IPS DF 19.7 (cell line): ENCODE measurements at regions not wholly inside any gene's neighbourhood (a gene's known extent, or its start where the extent isn't known, plus 50 kb on each side); places are given as distances from the start of the nearest gene placed in this dataset.
"Not testable (repeated sequence)": the region's sequence is repeated elsewhere in the genome, so short reads cannot be mapped to it uniquely, and the experiment has no call there.

Source experiments
- DNase-seq: peaks from one replicate; pipeline ENCODE4 v3.0.0-alpha.2; 2013; ENCODE audit warnings: low read depth, low spot score

DNA sequence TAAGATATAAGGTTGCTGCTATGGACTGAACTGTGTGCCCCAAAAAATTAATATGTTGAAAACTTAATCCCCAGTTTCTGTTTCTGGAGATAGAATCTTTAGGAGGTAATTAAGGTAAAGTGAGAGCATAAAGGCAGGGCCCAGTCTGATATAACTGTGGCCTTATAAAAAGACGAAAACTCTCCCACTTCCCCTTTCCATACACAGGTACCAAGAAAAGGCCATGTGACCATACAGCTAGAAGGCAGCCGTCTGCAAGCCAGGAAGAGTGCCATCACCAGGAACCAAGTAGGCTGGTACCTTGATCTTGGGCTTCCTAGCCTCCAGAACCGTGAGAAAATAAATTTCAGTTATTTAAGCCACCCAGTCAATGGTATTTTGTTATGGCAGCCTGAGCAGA is 550.3 kb downstream of the SMARCA1 start:
- DNase-seq, result no peak

DNA sequence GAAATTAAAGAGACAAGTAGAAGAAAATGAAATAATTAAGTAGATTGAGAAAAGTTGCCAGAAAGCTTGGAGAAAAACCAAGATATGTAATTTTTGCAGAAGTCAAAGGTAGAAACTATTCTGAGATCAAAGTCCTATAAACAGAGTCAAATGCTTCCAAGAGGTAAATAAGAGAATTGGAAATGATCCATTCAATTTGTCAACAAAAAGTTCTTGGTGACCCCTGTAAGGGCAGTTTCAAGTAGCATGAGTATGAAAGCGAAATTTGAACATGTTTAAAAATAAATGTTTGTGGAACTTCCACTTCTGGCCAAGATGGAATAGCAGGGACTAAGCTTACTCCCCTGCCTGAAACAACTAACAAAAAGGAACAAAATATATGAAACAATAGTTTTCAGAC is 562.0 kb downstream of the SMARCA1 start:
- no peak for DNase-seq

DNA sequence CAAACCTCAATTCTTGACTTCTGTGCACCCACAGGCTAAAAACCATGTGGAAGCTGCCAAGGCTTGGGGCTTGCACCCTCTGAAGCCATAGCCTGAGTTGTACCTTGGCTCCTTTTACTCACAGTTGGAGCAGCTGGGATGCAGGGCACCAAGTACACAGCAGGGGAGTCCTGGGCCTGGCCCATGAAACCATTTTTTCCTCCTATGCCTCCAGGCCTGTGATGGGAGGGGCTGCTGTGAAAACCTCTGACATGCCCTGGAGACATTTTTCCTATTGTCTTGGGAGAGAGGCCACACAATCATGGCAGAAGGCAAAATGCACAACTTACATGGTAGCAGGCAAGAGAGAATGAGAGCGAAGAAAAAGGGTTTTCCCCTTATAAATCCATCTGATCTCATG is 568.6 kb downstream of the SMARCA1 start:
- not testable (repeated sequence) for DNase-seq

DNA sequence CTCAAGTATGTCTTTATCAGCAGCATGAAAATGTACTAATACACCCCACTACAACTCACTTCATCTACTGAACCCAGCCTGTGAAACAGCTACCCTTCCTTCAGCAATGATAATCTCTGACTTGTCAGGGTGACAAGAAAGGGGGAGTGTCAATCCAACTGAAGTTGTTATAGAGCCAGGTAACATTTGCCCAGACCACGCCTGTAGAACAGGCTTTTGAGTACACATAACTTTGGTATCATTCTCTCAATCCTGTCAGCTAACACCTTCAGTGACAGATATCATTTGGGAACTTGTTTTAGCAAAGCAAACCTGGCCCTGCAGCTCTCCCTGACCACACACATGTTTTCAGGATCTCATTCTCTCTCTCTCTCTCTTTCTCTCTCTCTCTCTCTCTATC is 592.2 kb downstream of the SMARCA1 start:
- DNase-seq, result no peak

DNA sequence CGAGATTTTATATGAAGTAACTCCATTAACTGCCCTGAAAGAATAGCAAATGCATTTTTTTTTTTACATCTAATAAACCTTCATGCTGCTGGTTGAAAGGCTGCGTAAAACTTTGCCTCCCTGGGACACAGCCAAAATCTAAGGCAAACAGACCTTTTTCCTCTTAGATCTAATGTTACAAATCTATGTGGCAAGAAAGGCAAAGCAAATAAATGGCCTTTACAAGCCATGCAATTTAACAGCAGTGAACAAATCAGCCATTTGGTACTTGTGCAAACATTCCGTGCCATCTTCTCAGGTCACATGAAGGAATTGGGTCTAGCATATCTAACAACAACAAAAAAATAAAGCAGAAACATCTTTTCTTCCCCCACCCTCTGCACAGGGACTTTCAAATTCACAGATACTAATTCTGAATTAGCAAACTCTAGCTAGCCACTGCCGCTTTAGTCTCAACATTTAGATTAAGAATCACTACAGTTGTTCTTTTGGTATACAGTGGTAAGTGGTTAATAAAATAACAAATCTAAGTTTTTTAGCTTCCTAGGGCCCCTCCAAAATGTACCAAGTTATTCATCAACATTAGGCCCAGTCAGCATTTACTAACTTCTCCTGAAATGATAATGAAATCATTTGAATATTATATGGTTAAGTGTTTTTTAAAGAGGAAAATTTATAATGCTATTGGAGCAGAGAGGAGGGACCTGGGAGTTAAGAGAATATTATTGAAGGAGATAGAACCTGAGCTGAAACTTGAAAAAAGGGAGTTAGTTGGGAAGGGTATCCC is 593.8 kb downstream of the SMARCA1 start:
- DNase-seq, result no peak

DNA sequence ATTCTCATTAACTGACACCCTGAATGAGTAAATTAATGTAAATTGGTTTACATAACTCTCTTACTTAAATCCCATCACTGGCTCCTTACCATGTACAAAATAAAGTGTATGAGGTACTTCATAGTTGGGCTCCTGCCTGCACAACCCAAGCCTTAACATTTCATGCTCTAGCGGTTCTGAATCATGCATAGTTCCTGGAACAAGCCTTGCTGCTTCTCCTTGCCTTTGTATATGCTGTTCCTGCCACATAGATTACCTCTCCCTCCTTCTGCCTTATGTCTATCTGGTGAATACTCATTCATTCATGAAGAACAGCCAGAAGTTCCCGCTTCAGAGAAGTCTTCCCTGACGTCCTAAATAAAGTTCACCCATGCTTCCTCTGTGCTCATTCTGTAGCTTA is 594.7 kb downstream of the SMARCA1 start:
- DNase-seq, result no peak

DNA sequence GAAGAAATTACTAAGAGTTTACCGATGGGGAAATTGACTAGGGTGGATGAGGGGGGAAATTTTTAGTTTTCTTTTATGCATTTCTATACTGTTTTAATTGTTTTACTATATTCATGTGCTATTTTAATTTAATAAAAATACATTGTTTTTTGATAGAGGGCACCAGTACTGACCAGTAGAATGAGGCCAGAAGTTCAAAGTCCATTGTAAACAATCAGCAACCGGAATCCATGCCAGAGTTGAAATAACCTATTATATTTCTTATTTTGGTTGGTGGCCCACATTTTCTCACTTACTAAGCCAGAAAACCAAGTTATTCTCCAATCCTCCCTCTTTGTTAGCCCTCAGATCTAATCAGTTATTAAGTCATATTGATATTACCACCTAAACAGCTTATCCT is 595.9 kb downstream of the SMARCA1 start:
- no peak for DNase-seq

DNA sequence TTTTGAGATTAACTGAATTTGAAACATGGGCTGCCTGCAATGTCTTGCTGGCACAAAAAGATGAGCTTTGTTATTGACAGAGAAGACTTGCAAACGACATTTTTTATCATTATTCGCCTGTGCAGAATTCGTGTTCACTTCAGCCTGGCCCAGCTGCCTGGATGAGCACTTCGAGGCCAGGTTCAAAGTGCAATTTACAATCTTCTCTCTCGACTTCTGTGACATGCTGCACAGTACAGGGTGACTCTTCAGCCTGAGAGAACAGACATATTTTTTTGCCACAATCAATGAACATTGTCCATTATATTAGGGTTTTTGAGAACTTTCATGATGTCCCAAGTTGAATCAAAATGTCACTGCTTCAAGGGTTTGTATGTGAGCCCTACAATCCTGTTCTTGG is 616.5 kb downstream of the SMARCA1 start:
- DNase-seq, result no peak

DNA sequence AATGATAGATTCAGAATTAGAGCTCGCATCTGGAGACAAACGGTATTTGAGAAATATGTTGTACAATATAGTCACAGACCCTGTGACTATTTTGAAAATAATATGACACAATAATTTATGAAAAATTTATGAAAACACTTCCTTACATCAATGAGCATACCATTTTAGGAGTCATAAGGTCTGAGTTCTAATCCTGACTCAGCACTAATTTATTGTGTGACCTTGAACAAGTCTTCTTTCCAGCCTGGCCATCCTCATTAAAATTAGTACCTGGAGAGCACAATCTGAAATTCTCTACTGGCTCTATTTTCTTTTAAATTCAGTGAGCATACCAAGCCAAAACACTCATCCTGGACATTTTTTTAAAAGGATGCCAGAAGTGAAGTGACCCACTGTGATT is 622.3 kb downstream of the SMARCA1 start:
- DNase-seq, result no peak

DNA sequence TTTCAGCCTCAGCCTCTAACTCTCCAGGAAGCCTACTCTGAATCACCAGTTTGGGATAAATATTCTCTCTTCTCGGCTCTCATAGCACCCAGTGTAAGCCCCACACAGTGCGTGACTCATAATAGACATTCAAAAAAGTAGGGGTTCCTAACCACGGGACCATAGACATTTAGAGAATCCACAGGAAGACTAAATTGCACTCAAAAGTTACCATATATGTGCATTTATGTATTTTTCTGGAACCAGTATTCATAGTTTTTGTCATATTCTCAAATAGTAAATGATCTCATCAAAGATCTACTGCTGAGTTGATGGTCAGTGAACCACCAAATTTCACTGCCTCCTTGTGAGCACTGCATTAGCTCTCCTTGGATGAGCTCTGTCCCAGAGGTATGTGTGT is 625.7 kb downstream of the SMARCA1 start:
- DNase-seq, result no peak

DNA sequence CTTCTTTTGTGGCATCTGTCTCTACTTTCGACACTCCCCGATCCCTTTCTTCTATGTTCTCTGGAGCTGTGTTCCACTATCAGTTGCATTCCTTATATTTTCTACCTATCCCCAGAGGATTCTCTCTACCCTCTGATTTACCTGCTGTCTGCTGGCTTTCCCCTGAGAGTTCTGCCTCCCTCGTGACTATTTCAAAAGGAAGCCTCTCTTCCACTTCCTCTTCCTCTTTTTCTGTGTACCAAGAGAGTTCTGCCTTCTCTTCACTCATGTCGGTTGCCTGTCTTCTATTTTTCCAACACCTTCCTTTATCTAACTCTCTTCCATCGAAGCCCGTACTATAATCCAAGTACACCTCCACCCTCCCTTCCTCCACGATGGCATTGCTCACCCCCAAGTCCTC is 631.7 kb downstream of the SMARCA1 start:
- no peak for DNase-seq

DNA sequence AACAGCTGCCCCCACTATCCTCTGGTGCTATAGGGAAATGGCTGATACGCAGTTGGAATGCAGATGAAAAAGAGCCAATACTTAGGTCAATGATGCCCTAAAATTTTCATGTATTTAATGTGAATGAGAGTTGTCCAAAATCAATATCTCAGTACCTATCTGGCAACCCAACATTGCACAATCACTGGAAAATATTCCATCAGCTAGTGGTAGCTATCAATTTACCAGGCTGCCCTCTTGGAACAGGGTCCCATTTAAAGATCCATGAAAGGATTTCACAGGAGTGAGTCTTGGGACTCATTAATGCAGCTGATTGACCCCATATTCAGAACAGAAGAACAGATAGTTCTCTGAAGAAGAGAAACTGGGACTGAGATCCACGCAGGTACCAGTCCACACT is 638.9 kb downstream of the SMARCA1 start:
- no peak for DNase-seq

DNA sequence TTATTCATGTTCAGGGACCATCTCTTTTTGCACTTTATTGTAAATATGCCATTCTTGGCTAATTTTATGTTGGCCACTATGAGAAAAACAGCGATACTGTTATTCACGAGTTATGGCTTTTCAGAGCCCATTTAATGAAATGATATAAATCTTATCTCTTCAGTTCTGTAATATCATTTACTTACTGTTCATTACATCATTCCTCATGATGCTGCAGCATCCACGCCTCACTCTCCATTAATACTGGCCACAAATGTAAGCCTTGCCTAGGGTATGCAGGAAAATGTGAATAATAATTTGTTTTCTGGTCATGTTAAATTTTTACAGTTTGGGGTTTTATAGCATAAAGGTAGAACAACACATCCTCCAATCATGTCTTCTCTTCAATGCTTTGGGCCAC is 639.6 kb downstream of the SMARCA1 start:
- DNase-seq, result no peak

DNA sequence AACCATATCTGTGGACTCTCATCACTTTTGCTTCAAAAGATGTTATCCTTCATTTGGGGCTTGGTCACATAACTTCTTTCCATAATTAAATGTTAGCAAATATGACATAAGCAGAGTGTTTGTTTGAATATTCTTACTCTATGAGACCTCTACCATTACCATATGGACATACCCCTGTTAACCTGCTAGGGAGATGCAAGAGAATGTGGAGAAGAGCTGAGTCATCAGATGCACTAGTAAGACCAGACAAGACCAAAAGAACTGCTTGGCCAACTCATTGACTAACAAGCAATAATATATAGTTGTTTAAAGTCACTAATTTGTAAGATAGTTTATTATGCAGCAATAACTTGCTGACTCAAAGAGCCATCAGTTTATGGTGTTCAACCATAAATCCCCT is 652.9 kb downstream of the SMARCA1 start:
- no peak for DNase-seq

DNA sequence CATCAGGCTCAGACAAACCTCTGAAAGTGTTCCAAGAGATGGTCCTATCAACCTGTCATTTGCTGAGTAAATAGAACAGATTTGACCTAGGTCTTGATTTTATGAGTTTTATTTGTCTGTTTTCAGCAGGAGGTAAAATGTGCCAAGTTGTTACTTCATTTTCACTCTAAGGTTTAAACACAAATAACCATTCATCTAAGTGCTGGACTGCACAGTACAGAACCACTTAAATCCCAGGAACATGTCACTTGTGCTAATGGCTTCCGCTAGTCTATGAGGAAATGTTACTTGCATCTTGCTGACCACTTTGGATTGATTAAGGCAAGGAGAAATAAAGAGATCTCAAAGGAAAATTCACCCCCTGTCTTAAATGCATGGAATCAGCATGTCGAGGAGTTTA is 660.7 kb downstream of the SMARCA1 start:
- DNase-seq, result no peak

DNA sequence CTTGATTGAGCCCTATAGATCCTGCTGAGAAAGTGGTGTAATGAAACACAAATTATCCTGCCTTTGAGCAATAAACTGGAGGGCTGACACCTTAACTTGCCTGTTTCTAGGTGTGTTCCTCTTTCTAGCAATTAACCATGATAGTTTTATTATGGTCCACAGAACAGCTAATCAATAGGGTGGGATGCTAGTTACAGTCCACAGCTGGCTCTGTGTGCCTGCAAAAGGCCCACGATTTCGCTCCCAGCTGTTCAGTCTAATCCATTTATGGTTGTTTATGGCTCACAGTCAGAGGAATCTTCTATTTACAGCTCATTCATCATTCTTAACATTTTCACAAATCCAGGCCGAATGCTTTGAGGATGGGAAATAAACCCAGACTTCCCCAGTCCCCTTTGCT is 674.9 kb downstream of the SMARCA1 start:
- DNase-seq, result no peak

DNA sequence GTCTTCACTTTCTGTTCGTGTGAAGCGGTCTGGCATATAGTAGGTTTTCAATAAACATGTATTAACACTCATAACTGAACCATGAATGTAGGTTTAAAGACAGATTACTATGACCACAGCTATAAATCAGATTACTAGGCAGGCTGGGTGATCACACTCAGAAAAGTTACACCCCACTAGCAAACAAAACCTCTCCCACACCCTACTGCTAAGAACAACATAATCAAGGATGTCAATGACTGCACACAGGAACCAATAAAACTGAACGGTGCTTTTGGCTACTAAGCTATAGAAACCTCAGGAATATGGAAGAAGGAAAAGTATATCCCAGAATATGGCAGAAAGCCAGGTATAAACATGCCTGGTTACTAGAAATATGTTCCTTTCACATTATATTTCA is 676.9 kb downstream of the SMARCA1 start:
- no peak for DNase-seq

DNA sequence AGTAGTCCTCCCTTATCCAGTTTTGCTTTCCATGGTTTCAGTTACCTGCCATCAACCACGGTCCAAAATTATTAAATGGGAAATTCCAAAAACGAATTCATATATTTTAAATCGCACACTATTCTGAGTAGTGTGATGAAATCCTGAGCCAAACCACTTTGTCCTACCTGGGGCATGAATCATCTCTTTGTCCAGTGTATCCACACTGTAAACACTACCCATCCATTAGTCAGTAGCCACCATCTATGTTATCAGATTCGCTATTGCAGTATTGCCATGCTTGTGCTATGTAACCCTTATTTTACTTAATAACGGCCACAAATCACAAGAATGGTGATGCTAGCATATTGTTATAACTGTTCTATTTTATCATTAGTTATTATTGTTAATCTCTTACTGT is 704.6 kb downstream of the SMARCA1 start:
- DNase-seq, result no peak

DNA sequence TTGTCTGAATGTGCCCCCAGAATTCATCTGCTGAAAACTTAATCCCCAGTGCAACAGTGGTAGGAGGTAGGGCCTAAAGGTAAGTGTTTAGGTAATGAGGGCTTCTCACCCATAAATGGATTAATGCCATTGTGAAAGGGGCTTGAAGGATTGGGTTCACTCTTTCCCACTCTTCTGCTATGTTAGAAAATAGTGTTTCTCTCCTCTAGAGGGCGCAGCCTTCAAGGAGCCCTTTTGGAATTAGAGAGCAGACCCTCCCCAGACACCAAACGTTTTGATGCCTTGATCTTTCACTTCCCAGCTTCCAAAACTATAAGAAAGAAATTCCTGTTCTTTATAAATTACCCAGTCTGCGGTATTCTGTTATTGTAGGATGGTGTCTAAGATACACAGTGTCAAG is 706.4 kb downstream of the SMARCA1 start:
- no peak for DNase-seq

DNA sequence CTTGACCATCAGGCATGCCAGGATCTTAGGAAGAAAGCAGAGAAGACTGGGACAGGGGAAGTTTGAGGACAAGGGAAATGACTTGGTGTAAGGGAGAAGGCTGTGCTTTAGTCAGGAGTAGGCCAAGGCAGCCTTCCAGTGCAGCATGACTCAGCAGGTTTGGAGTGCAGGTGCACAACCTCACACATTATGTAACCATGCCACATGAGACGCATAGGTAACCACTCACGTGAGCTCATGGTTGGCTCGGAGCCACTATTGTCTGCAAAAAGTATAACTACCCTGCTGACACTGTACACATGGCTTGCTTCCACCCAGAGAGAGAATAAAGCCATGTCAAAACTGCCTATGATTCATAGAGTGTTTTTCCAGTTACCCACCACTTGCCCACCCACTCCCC is 715.9 kb downstream of the SMARCA1 start:
- no peak for DNase-seq

DNA sequence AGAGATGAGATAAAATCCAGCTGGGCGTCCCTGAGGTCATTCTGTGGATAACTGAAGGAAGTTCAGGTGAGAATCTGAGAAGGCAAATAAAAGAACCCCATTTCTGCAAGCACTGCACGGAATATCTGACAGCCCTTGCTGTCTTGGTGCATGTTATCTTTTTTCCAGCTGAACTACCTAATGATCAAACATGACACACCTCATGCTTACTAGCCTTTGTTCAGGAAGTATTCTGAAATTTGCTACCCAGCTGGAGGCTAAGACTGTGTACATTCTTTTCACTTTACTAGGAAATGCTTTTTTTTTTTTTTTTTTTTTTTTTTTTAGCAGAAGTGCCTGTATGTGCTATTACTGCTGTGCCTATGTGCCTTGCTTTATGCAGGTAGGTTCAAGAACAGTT is 718.1 kb downstream of the SMARCA1 start:
- DNase-seq, result no peak

DNA sequence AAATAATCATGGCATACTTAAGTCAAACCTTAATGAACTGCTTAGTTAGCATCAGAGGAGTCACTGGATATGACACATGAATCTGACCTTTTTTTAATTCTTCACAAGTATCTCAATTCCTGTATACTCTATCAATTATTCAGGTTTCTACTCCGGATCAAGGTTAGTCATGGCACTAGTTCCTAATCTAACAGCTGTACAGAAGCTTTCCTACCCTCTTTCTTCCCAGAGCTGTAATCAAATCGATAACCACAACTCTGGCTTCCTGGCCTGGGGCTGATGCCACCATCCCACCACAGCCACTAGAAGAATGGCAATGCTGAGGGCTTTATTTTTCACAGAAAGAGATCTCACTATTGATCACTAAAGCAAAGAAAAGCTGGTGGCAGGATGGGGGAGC is 718.5 kb downstream of the SMARCA1 start:
- no peak for DNase-seq

DNA sequence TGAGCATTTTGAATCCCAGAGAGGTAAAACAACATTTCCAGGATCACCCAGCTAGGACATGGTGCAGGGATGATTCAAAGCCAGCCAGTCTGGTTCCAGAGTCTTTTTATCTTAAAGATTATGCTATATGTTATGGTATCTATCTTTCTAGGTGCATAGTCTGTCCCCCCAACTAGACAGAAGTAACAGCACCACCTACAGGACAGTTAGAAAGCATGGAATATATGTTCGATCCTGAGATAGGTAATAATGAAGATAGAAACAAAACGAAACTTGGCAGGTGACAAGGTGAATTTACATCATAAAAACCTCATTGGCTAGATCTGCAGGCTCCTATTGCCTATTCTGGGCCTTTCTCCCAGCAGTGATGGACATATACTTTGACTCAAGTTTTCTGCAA is 723.2 kb downstream of the SMARCA1 start:
- no peak for DNase-seq

DNA sequence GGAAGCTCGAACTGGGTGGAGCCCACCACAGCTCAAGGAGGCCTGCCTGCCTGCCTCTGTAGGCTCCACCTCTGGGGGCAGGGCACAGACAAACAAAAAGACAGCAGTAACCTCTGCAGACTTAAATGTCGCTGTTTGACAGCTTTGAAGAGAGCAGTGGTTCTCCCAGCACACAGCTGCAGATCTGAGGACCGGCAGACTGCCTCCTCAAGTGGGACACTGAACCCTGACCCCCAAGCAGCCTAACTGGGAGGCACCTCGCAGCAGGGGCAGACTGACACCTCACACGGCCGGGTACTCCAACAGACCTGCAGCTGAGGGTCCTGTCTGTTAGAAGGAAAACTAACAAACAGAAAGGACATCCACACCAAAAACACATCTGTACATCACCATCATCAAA is 730.9 kb upstream of the ACTRT1 start:
- DNase-seq, result not testable (repeated sequence)
